GM12878 (cell line): ENCODE measurements at regions not wholly inside any gene's neighbourhood (a gene's known extent, or its start where the extent isn't known, plus 50 kb on each side); places are given as distances from the start of the nearest gene placed in this dataset.
"Not testable (repeated sequence)": the region's sequence is repeated elsewhere in the genome, so short reads cannot be mapped to it uniquely, and the experiment has no call there.

Experiments used
- ATAC-seq: fragments of 200-7000 bp; cut with Tn5 transposase; 3 replicates; pipeline ENCODE4 v1.9.1; 2020; ENCODE audit warnings: mild to moderate bottlenecking, moderate library complexity
- BruUV-seq: library from RNA; stranded (reverse); fragments of 400-500 nt; replicated peaks from 2 replicates; lab custom pipeline; 2021; lab: Mats Ljungman, UMichigan
- CTCF ChIA-PET: fragments of 300-600 bp; sonication (Branson Sonifier 250); formaldehyde crosslinking; extraction: SDS; loops from one replicate; lab custom pipeline; 2021; ENCODE audit warnings: inconsistent platforms; lab: Yijun Ruan, JAX
- POLR2A ChIA-PET: fragments of 350-600 bp; formaldehyde crosslinking; extraction: SDS; loops from one replicate; lab custom pipeline; 2021; ENCODE audit warnings: inconsistent platforms; lab: Charles Lee
- RAD21 ChIA-PET: fragments of 300-600 bp; sonication (Branson Sonifier 250); formaldehyde crosslinking; loops from one replicate; lab custom pipeline; 2023; ENCODE audit warnings: antibody characterized with exemption; ENCODE audit not compliant: unreplicated experiment; lab: Charles Lee
- SMC1A ChIA-PET: fragments of 300-600 bp; sonication (Branson Sonifier 250); formaldehyde crosslinking; loops from one replicate; lab custom pipeline; 2023; ENCODE audit not compliant: unreplicated experiment, uncharacterized antibody; lab: Charles Lee
- DNase-seq: peaks from one replicate; pipeline ENCODE4 v3.0.0-alpha.2; 2011; ENCODE audit warnings: low read depth, low spot score
- FAIRE-seq: peaks from 3 replicates; lab custom pipeline; 2011; peaks lifted over from hg19 to GRCh38; lab: Jason Lieb, UNC
- H2AFZ ChIP-seq: 2 replicates; pipeline ENCODE4 v1.6.0; 2011; ENCODE audit warnings: low read depth, low read length, control low read depth; ENCODE audit not compliant: control insufficient read depth
- H3K27ac ChIP-seq: 2 replicates; pipeline ENCODE4 v1.5.1; 2011; ENCODE audit warnings: control low read depth; ENCODE audit not compliant: control insufficient read depth, insufficient read depth
- H3K27me3 ChIP-seq, 2 experiments: replicated peaks in 1 of 2; 2 replicates each; pipeline versions ENCODE4 v1.6.0 to v1.6.1; 2011; ENCODE audit warnings: low read length in 1 of 2; ENCODE audit not compliant: control insufficient read depth in 2 of 2, insufficient read depth in 2 of 2
- H3K36me3 ChIP-seq, 2 experiments: 2 replicates each; pipeline ENCODE4 v1.5.1; 2011; ENCODE audit warnings: low read length in 1 of 2; ENCODE audit not compliant: control insufficient read depth in 2 of 2, insufficient read depth in 2 of 2
- H3K4me1 ChIP-seq: 2 replicates; pipeline ENCODE4 v1.6.1; 2011; ENCODE audit warnings: mild to moderate bottlenecking, low read length, moderate library complexity, mixed read lengths; ENCODE audit not compliant: control insufficient read depth, insufficient read depth
- H3K4me2 ChIP-seq: 2 replicates; pipeline ENCODE4 v1.6.0; 2011; ENCODE audit warnings: control low read depth; ENCODE audit not compliant: control insufficient read depth, insufficient read depth
- H3K4me3 ChIP-seq: fragments of 200-600 bp; sonication (generic); 2 replicates; pipeline ENCODE4 v1.5.1; 2016
- H3K79me2 ChIP-seq: 2 replicates; pipeline ENCODE4 v1.6.0; 2011; ENCODE audit warnings: low read length; ENCODE audit not compliant: control insufficient read depth, insufficient read depth
- H3K9ac ChIP-seq: 2 replicates; pipeline ENCODE4 v1.8.0; 2011; ENCODE audit warnings: low read length, control low read depth, mixed read lengths; ENCODE audit not compliant: control insufficient read depth, insufficient read depth
- H3K9me3 ChIP-seq: replicated peaks from 3 replicates; pipeline ENCODE4 v1.5.1; 2011; ENCODE audit warnings: mild to moderate bottlenecking, low read length; ENCODE audit not compliant: control insufficient read depth, insufficient read depth
- H4K20me1 ChIP-seq: 2 replicates; pipeline ENCODE4 v1.6.0; 2011; ENCODE audit not compliant: control insufficient read depth, insufficient read depth
- BCL3 ChIP-seq: IDR thresholded peaks from 2 replicates; pipeline ENCODE4 v1.6.1; 2011; ENCODE audit warnings: borderline replicate concordance, low read depth, mild to moderate bottlenecking, moderate library complexity, low read length; ENCODE audit not compliant: insufficient read depth, poor library complexity, severe bottlenecking
- ELK1 ChIP-seq: IDR thresholded peaks from 2 replicates; pipeline ENCODE4 v1.6.1; 2012; ENCODE audit warnings: low read depth, low read length, improper control_type of control experiment
- RAD21 ChIP-seq: IDR thresholded peaks from 2 replicates; pipeline ENCODE4 v1.6.1; 2011; ENCODE audit warnings: mild to moderate bottlenecking, low read depth, low read length, moderate library complexity; ENCODE audit not compliant: insufficient read depth
- STAT1 ChIP-seq: fragments of 450-650 bp; conservative IDR thresholded peaks from 2 replicates; pipeline ENCODE4 v1.6.1; 2014; ENCODE audit warnings: antibody characterized with exemption, mild to moderate bottlenecking
- ZBTB4 ChIP-seq: fragments of 450-650 bp; formaldehyde crosslinking; IDR thresholded peaks from 2 replicates; pipeline ENCODE4 v1.4.0; 2022; ENCODE audit warnings: mild to moderate bottlenecking, moderate library complexity
- WGBS: methylation state at CpG from one replicate; pipeline ENCODE4 v1.1.6; 2016; ENCODE audit warnings: low lambda C conversion rate; ENCODE audit not compliant: insufficient replicate concordance, insufficient coverage; ENCODE audit errors: missing lambda C conversion rate; 5-methylcytosine and 5-hydroxymethylcytosine counted together
- in situ Hi-C: fragments of 300-500 bp; cut with MboI; formaldehyde crosslinking; loops from 9 replicates; pipeline ENCODE4 v1.14.3; 2018; ENCODE audit warnings: mixed read lengths
- intact Hi-C: fragments of 100-400 bp; cut with micrococcal nuclease; formaldehyde crosslinking; loops from one replicate; pipeline ENCODE4 v1.14.2; 2022; ENCODE audit not compliant: unreplicated experiment
- TF ChIP-seq, protein P1 (sequence below): fragments of 450-650 bp; IDR thresholded peaks from 2 replicates; pipeline ENCODE4 v1.6.1; 2018; ENCODE audit warnings: borderline replicate concordance, mild to moderate bottlenecking; ENCODE audit not compliant: partially characterized antibody

GRCh38 chr17:53757559-53757958, 65.2 kb upstream of the KIF2B start:
- BruUV-seq = no TSS peak
- H3K9ac ChIP-seq = no peak overlapping the region
- ATAC-seq = no peak
- H3K27ac ChIP-seq = no peak overlapping the region
- POLR2A ChIA-PET = no interaction called here
- in situ Hi-C loops (no loop called here), intact Hi-C loops (no loop called here)
- H3K27me3 ChIP-seq = no peaks in the 10 kb centered on the region
- H3K4me3 ChIP-seq = no peak overlapping the region
- DNase-seq = no peak
- no peak for FAIRE-seq
- RAD21 ChIA-PET = no interaction called here
- no peaks in the 10 kb centered on the region for H3K79me2 ChIP-seq
- WGBS = 81% methylated on average over 14 of the region's 22 CpGs
- H4K20me1 ChIP-seq = no peaks in the 10 kb centered on the region
- no peaks in the 10 kb centered on the region for H3K4me1 ChIP-seq
- H2AFZ ChIP-seq = no peak overlapping the region
- no peaks in the 10 kb centered on the region for H3K36me3 ChIP-seq
- TF ChIP-seq ELK1 (no peak), STAT1 (no peak), ZBTB4 (CRISPR knock-in tag) (no peak), BCL3 (no peak), RAD21 (no peak)
- TF ChIP-seq, protein P1, sequence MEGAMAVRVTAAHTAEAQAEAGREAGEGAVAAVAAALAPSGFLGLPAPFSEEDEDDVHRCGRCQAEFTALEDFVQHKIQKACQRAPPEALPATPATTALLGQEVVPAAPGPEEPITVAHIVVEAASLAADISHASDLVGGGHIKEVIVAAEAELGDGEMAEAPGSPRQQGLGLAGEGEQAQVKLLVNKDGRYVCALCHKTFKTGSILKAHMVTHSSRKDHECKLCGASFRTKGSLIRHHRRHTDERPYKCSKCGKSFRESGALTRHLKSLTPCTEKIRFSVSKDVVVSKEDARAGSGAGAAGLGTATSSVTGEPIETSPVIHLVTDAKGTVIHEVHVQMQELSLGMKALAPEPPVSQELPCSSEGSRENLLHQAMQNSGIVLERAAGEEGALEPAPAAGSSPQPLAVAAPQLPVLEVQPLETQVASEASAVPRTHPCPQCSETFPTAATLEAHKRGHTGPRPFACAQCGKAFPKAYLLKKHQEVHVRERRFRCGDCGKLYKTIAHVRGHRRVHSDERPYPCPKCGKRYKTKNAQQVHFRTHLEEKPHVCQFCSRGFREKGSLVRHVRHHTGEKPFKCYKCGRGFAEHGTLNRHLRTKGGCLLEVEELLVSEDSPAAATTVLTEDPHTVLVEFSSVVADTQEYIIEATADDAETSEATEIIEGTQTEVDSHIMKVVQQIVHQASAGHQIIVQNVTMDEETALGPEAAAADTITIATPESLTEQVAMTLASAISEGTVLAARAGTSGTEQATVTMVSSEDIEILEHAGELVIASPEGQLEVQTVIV = no peak
- SMC1A ChIA-PET = no interaction called here
- no peak overlapping the region for H3K4me2 ChIP-seq
- CTCF ChIA-PET = no interaction called here
- H3K9me3 ChIP-seq = no peaks in the 10 kb centered on the region

GRCh38 chr17:53757116-53757515, 65.6 kb upstream of the KIF2B start:
- H2AFZ ChIP-seq, H4K20me1 ChIP-seq, POLR2A ChIA-PET, H3K9me3 ChIP-seq, H3K36me3 ChIP-seq, CTCF ChIA-PET, intact Hi-C loops, H3K79me2 ChIP-seq, H3K27me3 ChIP-seq, BruUV-seq, RAD21 ChIA-PET, DNase-seq, H3K9ac ChIP-seq, FAIRE-seq, H3K4me2 ChIP-seq, H3K4me3 ChIP-seq, in situ Hi-C loops, H3K27ac ChIP-seq, H3K4me1 ChIP-seq, SMC1A ChIA-PET, ATAC-seq: not testable (repeated sequence)
- WGBS = 75% methylated on average over 19 of the region's 20 CpGs
